AG04450 (cell line): ENCODE measurements at regions not wholly inside any gene's neighbourhood (a gene's known extent, or its start where the extent isn't known, plus 50 kb on each side); places are given as distances from the start of the nearest gene placed in this dataset.

ENCODE experiments used
- CTCF ChIA-PET: fragments of 300-600, 350-600 bp; formaldehyde crosslinking; extraction: SDS; loops from one replicate; lab custom pipeline; 2022; ENCODE audit warnings: antibody characterized with exemption, inconsistent platforms; lab: Charles Lee
- POLR2A ChIA-PET: fragments of 350-600 bp; formaldehyde crosslinking; extraction: SDS; loops from one replicate; lab custom pipeline; 2021; ENCODE audit warnings: antibody characterized with exemption, inconsistent platforms; lab: Yijun Ruan, JAX
- DNase-seq: peaks from one replicate; pipeline ENCODE4 v3.0.0-alpha.2; 2011; ENCODE audit warnings: low read depth, low spot score
- H3K27ac ChIP-seq: one replicate; pipeline ENCODE4 v1.5.1; 2012; ENCODE audit warnings: low read depth, low read length, control low read depth
- H3K27me3 ChIP-seq: one replicate; pipeline ENCODE4 v1.6.0; 2012; ENCODE audit warnings: low read length; ENCODE audit not compliant: control insufficient read depth, insufficient read depth
- H3K4me3 ChIP-seq: 2 replicates; pipeline ENCODE4 v1.5.1; 2011; ENCODE audit warnings: mild to moderate bottlenecking, low read depth, low read length, control low read depth
- H3K9me3 ChIP-seq: 2 replicates; pipeline ENCODE4 v1.5.1; 2012; ENCODE audit warnings: low read length; ENCODE audit not compliant: control insufficient read depth, insufficient read depth
- TF ChIP-seq, protein P1 (sequence below): IDR thresholded peaks from 2 replicates; pipeline ENCODE4 v1.5.1; 2011; ENCODE audit warnings: low read depth, low read length, control low read depth, inconsistent platforms

DNA sequence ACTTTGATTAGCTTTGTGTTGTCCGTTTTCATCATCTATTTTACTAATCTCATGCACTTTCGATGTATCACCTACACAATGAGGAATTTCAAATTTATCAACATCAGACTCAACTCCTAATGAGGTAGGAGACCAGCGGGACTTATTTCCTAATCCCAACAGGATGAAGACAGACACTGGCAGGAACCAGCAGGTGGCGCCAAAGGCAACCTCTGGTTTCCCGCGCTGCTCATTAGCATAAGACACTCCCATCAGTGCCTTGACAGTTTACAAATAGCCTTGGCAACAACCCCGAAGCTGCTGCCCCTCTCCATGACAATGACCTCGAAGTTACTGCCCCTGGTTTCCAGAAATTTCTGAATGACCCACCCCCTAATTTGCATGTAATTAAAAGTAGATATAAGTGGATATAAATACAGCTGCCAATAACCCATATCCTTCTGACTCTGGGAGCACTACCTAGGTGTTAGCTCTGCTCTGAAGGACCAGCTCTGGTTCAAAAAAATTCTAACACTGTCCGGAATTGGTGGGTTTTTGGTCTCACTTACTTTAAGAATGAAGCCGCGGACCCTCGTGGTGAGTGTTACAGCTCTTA, 974.8 kb downstream of the ADGRL2 start:
- H3K27me3 ChIP-seq, result no peaks in the 10 kb centered on the region
- POLR2A ChIA-PET, result no interaction called here
- peaks cover 5% of the 10 kb centered on the region; the same call in 1 of the 2 replicates for H3K9me3 ChIP-seq
- CTCF ChIA-PET, result interaction anchor here (0.7 kb wide), 1 partner anchor 310 kb away, joined by 4 read pairs; no protein-coding TSS in a partner anchor
- TF ChIP-seq, protein P1, sequence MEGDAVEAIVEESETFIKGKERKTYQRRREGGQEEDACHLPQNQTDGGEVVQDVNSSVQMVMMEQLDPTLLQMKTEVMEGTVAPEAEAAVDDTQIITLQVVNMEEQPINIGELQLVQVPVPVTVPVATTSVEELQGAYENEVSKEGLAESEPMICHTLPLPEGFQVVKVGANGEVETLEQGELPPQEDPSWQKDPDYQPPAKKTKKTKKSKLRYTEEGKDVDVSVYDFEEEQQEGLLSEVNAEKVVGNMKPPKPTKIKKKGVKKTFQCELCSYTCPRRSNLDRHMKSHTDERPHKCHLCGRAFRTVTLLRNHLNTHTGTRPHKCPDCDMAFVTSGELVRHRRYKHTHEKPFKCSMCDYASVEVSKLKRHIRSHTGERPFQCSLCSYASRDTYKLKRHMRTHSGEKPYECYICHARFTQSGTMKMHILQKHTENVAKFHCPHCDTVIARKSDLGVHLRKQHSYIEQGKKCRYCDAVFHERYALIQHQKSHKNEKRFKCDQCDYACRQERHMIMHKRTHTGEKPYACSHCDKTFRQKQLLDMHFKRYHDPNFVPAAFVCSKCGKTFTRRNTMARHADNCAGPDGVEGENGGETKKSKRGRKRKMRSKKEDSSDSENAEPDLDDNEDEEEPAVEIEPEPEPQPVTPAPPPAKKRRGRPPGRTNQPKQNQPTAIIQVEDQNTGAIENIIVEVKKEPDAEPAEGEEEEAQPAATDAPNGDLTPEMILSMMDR, result peak; percentile 31
- H3K27ac ChIP-seq, result no peak overlapping the region
- no peak for DNase-seq
- no peak overlapping the region for H3K4me3 ChIP-seq

DNA sequence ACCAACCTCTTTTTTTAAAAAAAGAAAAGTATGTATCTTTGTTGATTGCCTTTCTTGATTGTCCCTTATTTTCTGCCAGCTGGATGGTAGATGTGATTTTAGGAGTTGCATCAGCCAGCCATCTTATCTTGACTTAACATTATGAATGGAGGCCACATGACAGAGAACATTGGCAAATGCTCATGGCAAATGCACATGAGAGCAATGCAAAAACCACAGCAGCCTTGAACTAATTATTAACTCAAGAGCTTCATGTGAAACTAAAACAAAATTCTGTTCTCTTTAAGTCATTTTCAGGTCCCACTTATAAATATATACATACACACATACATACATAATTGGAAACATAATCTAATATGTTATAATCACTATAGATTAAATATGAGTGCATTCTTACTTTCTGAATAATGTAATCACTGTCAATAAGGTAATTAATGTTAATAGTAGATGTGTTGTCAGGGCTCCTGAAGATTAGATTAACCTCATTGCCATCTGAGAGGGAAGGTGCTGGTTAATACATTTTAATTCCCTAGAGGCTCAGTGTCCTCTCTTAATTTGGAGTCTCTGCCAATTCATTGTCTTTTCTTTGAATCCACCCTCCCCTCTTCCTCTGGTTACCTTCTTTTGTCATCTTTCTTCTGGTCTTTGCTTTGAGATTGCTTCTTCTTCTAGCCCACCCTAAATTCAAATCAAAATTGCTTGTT, 962.2 kb downstream of the ADGRL2 start:
- CTCF ChIA-PET, result no interaction called here
- H3K4me3 ChIP-seq, result no peak overlapping the region
- no peak overlapping the region for H3K27ac ChIP-seq
- DNase-seq, result no peak
- no peaks in the 10 kb centered on the region for H3K9me3 ChIP-seq
- H3K27me3 ChIP-seq, result no peaks in the 10 kb centered on the region
- POLR2A ChIA-PET, result no interaction called here
- TF ChIP-seq, protein P1, result no peak

DNA sequence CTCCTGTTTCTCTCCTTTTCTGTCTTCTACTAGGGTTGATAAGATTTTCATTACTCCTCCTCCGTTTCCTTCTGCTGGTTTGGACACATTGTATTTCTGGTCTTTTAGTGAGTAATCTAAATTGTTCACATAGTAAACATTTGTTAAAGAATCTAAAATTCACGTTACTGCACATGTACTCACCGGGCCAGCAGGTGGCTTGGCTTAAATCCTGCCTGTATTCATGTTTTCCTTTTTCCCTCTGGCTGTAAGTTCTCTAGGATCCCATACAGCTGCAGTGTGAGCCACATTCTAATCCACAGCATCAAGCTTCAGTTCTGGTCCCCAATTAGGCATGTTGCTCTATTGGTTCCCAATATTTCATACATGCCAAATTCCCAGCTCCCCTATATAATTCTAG, 958.3 kb downstream of the ADGRL2 start:
- ChIA-PET CTCF (no interaction called here), POLR2A (no interaction called here)
- DNase-seq, result no peak
- Histone ChIP-seq H3K4me3 (no peak overlapping the region), H3K27me3 (no peaks in the 10 kb centered on the region), H3K9me3 (no peaks in the 10 kb centered on the region), H3K27ac (no peak overlapping the region)
- TF ChIP-seq, protein P1, result no peak

DNA sequence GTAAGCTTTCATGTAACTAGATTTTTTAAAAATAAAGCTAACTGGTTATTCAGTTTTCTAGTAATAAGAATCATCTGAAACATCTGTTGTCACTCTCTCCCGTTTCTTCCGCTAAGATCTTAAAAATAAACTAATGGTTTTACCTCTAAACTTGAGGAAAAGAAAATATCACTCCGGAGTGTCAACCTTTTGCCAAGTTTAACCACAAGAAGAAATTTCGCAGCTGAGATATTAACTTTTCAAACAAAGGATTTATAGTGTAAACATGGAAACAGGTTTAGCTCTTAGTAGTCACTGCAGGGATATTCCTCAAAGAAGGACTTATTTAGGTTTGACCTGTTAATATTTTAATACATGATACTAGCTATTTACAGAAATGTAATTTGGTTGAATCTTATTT, 954.9 kb downstream of the ADGRL2 start:
- H3K27ac ChIP-seq, result no peak overlapping the region
- DNase-seq, result no peak
- TF ChIP-seq, protein P1, result no peak
- POLR2A ChIA-PET, result no interaction called here
- CTCF ChIA-PET, result no interaction called here
- H3K4me3 ChIP-seq, result no peak overlapping the region
- no peaks in the 10 kb centered on the region for H3K27me3 ChIP-seq
- no peaks in the 10 kb centered on the region for H3K9me3 ChIP-seq

DNA sequence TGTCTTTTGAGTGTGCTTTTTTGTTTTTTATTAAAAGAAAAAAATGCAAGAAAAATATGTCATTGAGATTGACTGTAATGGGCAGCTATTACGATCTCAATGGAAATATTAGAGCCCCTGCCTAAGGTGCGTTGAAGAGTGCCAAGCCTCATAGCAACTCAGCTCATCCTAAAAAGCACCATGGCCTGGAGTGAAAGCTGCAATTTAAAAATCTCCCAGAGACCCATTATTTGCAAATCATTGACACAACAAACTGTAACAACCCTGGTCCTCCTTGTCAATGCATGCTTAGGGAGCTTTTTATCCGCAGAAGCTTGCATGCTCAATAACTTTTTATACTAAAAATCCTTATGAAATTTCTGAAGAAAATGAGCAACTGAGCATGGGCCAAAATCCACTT, 954.5 kb downstream of the ADGRL2 start:
- no peak for DNase-seq
- no peaks in the 10 kb centered on the region for H3K27me3 ChIP-seq
- ChIA-PET POLR2A (no interaction called here), CTCF (no interaction called here)
- TF ChIP-seq, protein P1, result no peak
- H3K9me3 ChIP-seq, result no peaks in the 10 kb centered on the region
- H3K4me3 ChIP-seq, result no peak overlapping the region
- no peak overlapping the region for H3K27ac ChIP-seq
